ES-I3 (cell line): ENCODE measurements at regions not wholly inside any gene's neighbourhood (a gene's known extent, or its start where the extent isn't known, plus 50 kb on each side); places are given as distances from the start of the nearest gene placed in this dataset.
"Not testable (repeated sequence)": the region's sequence is repeated elsewhere in the genome, so short reads cannot be mapped to it uniquely, and the experiment has no call there.

Source experiments
- H3K36me3 ChIP-seq: 2 replicates; pipeline ENCODE4 v1.6.1; 2013; ENCODE audit warnings: mild to moderate bottlenecking, low read length, control low read depth, moderate library complexity; ENCODE audit not compliant: insufficient read depth
- H3K4me1 ChIP-seq: 2 replicates; pipeline ENCODE4 v1.6.1; 2013; ENCODE audit warnings: mild to moderate bottlenecking, control low read depth, low read length; ENCODE audit not compliant: insufficient read depth
- H3K9ac ChIP-seq: 2 replicates; pipeline ENCODE4 v1.6.1; 2013; ENCODE audit warnings: low read depth, mild to moderate bottlenecking, low read length, moderate library complexity
- H3K9me3 ChIP-seq: 2 replicates; pipeline ENCODE4 v1.6.1; 2013; ENCODE audit warnings: mild to moderate bottlenecking, low read length, moderate library complexity; ENCODE audit not compliant: control insufficient read depth, insufficient read depth

DNA sequence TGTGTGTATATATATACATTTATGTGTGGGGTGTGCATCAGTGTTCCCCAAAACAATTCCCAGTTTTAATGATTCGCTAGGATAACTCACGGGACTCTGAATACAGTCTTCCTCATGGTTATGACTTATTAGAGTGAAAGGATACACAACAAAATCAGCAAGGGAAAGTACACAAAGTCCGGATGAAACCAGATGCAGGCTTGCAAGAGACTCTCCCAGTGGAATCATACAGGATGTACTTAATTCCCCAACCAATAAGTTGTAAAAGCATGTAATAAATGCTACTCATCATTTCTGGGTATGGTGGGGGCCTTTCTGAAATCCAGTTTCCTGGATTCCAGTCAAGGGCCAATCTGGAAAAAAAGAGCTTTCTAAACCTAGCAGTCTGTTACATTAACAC lies 654.1 kb upstream of the SYT4 start:
- Histone ChIP-seq H3K36me3 (no peaks in the 10 kb centered on the region), H3K9ac (no peak overlapping the region), H3K9me3 (no peaks in the 10 kb centered on the region), H3K4me1 (no peaks in the 10 kb centered on the region)

DNA sequence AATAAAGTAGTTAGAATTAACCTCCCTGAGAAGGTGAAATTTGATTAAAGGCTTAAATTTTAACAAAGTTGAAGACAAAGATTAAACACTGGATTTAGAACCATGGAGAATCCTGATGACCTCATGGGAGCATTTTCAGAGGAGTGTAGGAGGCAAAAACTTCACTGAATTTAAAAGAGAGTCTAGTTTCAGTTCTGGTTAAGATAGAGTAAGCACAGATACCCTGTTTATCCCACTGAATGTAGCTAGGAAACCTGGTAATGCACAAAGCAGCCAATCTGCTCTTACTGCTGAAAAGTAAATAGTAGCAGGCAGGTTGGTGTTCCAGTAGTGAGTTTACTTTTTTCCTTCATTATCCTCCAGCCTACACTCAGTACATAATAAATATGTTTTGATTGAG lies 654.9 kb upstream of the SYT4 start:
- Histone ChIP-seq H3K9ac (no peak overlapping the region), H3K4me1 (no peaks in the 10 kb centered on the region), H3K9me3 (no peaks in the 10 kb centered on the region), H3K36me3 (no peaks in the 10 kb centered on the region)

DNA sequence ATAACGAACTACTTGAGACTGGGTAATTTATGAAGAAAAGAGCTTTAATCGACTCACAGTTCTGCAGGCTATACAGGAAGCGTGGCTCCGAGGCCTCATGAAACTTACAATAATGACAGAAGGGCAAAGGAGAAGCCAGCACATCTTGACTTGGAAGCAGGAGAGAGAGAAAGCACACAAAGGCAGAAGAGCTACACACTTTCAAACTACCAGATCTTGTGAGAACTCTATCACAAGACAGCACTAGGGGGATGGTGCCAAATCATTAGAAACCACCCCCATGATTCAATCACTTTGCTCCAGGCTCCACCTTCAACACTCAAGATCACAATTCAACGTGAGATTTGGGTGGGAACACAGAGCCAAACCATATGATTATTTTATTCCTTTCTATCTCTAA lies 655.9 kb upstream of the SYT4 start:
- Histone ChIP-seq H3K4me1 (no peaks in the 10 kb centered on the region), H3K36me3 (no peaks in the 10 kb centered on the region), H3K9ac (no peak overlapping the region), H3K9me3 (no peaks in the 10 kb centered on the region)

DNA sequence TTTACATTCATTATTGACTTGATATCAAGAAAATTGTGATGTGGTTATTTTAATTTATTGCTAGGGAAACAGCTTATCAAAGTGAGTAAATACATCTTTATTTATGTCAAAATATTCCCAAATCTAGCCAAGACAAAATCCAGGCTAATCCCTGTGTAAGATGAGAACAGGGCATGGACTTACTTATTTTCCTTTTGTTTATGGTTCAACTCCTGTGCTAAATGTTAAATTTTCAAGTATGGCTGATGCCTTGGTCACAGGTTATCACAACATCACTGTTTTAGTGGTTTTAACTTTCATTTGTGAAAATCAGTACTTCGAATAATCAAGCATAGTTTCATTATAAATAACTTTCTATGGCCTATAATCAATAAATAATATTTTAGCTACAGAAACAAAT lies 657.0 kb upstream of the SYT4 start:
- no peaks in the 10 kb centered on the region for H3K9me3 ChIP-seq
- no peaks in the 10 kb centered on the region for H3K4me1 ChIP-seq
- no peak overlapping the region for H3K9ac ChIP-seq
- H3K36me3 ChIP-seq: no peaks in the 10 kb centered on the region

DNA sequence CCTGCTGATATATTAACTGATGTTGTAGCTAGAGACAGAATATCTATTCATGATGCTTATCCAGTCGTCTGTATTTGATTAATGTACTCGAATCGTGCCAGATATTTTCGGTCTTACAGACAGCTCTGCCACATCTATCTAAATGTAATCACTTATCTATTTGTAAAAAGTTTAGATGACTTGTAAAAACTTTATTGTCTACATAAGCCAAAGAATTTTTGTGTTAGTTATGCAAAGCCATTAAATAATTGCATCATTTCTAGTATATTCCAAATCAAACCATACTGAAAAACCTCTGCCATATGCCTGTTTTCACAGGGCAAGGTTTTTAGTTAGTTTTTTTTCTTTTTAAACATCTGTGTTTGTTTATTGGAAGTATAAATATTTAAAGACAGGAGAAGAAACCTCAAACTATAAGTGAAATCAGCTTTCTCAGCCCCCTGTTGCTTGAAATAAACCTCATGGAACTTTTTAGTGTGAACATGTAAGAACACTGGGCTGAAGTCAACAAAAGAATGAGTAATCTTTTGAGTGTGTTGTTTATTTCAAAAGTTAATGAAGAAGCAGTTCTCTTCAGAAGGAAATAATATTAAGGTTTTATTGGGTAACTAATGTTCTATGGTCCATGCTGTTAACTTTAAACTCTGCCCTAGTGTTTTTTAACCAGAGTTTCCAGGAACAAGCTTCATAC lies 657.6 kb upstream of the SYT4 start:
- Histone ChIP-seq H3K36me3 (no peaks in the 10 kb centered on the region), H3K4me1 (no peaks in the 10 kb centered on the region), H3K9me3 (no peaks in the 10 kb centered on the region), H3K9ac (no peak overlapping the region)

DNA sequence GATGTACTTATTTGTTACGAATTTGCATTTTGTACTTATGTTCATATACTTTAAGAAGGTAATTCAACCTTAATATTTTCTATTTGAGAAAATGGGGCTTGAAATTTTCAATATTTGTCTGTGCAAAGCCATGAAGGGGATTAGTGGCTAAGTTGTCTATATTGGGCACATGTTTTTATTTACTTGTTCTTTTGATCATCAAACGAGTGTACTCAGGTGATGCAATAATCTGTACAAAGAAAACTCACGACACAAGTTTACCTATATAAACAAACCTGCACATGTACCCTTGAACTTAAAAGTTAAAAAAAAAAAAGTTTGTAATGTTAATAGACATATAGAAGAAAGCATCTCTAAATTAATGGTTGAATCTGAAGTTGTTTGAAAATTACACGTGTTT lies 658.9 kb upstream of the SYT4 start:
- Histone ChIP-seq H3K36me3 (no peaks in the 10 kb centered on the region), H3K9me3 (no peaks in the 10 kb centered on the region), H3K4me1 (no peaks in the 10 kb centered on the region), H3K9ac (no peak overlapping the region)

DNA sequence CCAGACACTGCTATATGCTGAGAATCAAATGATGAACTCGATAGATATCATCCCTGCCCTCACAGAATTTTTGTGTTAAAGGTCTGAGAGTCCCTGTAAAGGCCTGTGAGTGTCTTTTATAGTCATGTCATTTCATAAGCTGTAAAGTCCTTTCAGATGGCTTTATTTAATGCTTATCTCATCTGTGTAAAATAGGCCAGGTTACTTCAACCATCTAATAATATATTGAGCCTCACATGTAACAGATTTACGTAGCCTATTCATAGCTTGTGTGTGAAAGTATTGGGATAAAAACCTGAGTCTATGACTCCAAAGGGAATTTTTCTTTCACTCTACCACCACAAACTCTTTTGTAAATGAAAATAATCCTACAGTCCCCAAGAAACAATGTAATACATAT lies 672.0 kb upstream of the SYT4 start:
- Histone ChIP-seq H3K36me3 (no peaks in the 10 kb centered on the region; the same call in none of the 2 replicates), H3K4me1 (no peaks in the 10 kb centered on the region), H3K9ac (no peak overlapping the region), H3K9me3 (peaks cover 6% of the 10 kb centered on the region; the same call in 1 of the 2 replicates)

DNA sequence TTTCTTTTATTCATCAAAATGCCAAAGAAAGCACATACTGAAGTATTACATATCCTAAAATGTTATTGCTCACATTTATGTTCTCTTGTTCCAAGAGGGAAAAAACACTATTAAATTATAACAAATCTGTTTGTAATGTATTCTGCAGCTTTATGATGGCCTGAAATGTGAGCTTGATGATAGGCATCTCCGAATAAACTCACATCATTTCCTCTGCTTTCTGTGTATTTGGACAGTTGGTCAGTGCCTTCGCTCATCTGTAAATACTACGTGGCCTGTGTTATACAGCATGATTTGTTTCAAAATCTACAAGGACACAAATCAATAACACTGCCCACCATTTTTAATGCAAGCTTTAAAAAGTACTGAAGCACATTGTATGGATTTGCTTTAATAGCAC lies 672.8 kb upstream of the SYT4 start:
- no peak overlapping the region for H3K9ac ChIP-seq
- no peaks in the 10 kb centered on the region; the same call in none of the 2 replicates for H3K36me3 ChIP-seq
- peaks cover 6% of the 10 kb centered on the region; the same call in 1 of the 2 replicates for H3K9me3 ChIP-seq
- no peaks in the 10 kb centered on the region for H3K4me1 ChIP-seq

DNA sequence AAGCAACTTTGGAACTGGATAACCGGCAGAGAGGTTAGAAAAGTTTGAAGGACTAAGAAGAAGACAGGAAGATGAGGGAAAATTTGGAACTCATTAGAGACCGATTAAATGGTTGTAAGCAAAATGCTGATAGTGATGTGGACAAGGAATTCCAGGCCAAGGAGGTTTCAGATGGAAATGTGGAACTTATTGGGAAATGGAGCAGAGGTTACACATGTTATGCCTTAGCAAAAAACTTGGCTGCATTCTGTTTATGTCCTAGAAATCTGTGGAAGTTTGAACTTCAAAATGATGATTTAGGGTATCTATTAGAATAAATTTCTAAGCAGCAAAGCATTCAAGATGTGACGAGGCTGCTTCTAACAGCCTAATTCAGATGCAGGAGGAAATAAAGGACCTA lies 675.1 kb upstream of the SYT4 start:
- Histone ChIP-seq H3K9me3 (peaks cover 6% of the 10 kb centered on the region; the same call in 1 of the 2 replicates), H3K9ac (no peak overlapping the region), H3K4me1 (no peaks in the 10 kb centered on the region; the same call in 1 of the 2 replicates), H3K36me3 (no peaks in the 10 kb centered on the region; the same call in none of the 2 replicates)

DNA sequence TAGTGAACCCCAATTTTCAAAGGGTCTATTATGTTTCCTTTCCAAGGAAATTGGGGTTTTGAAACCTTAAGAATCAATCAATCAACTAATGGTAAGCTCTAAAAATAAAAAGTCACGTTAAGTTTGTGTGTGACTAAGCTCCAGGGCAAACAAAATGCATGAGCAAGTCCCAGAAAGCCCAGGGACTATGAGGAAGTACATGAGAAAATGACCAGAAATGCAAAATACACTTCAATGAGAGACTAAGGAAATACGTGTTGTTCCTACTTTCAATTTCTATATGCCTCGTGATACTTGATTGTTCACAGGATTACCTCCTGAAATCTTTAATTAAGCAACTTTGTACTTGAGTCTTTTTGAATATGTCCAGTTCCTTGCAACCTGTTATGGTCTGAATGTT lies 684.4 kb upstream of the SYT4 start:
- H3K4me1 ChIP-seq: no peaks in the 10 kb centered on the region; the same call in 1 of the 2 replicates
- no peaks in the 10 kb centered on the region for H3K9me3 ChIP-seq
- no peaks in the 10 kb centered on the region for H3K36me3 ChIP-seq
- H3K9ac ChIP-seq: no peak overlapping the region

DNA sequence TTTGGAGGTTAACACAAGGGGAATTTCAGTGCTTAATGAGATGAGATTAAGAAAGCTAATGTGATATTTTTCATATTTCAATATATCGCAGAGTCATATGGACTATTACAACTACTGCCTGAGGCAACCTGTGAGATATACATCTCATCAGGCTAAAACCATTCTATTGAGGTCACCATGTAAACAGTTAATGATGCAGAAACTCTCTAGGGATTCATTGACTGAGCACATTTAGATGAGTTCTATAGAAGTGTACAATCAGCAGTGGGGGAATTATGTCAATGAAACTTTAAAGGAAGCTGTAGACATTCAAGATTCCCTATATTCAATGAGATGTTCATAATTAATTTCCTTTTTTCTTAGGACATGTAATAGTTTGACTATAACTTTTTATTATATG lies 687.4 kb upstream of the SYT4 start:
- no peaks in the 10 kb centered on the region for H3K4me1 ChIP-seq
- H3K9me3 ChIP-seq: no peaks in the 10 kb centered on the region
- H3K9ac ChIP-seq: no peak overlapping the region
- no peaks in the 10 kb centered on the region for H3K36me3 ChIP-seq

DNA sequence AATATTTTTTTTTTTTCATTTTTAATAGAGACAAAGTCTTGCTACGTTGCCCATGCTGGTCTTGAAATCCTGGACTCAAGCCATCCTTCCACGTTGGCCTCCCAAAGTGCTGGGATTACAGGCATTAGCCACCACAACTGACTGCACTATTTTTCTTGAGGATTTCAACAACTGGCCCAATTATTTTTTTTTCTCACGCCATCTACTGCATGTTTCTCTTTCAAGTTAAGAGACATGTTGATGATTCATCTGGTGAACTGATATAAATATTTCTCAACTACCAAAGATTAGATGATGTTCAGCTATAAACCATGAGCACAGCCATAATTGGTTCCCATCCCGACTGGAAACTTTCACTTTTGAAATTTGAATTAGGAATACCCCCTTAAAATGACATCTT lies 688.4 kb upstream of the SYT4 start:
- H3K4me1 ChIP-seq: no peaks in the 10 kb centered on the region
- no peaks in the 10 kb centered on the region for H3K9me3 ChIP-seq
- no peaks in the 10 kb centered on the region for H3K36me3 ChIP-seq
- no peak overlapping the region for H3K9ac ChIP-seq

DNA sequence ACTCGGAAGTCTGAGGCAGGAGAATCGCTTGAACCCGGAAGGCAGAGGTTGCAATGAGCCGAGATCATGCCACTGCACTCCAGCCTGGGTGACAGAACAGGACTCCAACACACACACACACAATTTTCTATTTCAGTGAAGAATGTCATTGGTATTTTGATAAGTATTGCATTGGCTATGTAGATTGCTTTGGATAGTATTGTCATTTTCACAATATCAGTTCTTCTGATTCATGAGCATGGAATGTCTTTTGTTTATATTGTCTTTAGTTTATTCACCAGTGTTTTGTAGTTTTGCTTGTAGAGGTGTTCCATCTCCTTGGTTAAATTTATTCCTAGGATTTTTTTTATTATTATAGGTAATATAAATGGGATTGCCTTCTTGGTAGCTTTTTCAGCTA lies 693.4 kb upstream of the SYT4 start:
- H3K4me1 ChIP-seq: no peaks in the 10 kb centered on the region
- H3K9ac ChIP-seq: no peak overlapping the region
- H3K36me3 ChIP-seq: no peaks in the 10 kb centered on the region
- no peaks in the 10 kb centered on the region for H3K9me3 ChIP-seq

DNA sequence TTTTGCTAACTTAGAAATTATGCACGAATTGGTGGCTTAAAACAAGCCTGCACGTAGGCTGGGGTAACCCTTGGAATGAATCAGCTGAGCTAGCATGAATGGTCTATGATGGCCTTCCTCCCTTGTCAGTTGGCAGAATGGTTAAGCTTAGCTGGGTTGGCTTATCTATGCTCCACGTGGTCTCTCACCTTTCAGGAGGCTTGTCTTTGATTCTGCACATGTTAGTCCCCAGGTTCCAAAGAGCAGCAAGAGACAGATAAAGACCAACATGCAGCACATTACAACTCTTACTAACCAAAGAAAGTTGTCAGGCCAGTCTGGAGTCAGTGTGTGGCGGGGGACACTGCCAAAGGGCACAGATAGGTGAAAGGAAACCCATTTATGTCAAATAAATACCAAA lies 700.9 kb upstream of the SYT4 start:
- Histone ChIP-seq H3K4me1 (no peaks in the 10 kb centered on the region), H3K9me3 (no peaks in the 10 kb centered on the region), H3K9ac (no peak overlapping the region), H3K36me3 (no peaks in the 10 kb centered on the region)

DNA sequence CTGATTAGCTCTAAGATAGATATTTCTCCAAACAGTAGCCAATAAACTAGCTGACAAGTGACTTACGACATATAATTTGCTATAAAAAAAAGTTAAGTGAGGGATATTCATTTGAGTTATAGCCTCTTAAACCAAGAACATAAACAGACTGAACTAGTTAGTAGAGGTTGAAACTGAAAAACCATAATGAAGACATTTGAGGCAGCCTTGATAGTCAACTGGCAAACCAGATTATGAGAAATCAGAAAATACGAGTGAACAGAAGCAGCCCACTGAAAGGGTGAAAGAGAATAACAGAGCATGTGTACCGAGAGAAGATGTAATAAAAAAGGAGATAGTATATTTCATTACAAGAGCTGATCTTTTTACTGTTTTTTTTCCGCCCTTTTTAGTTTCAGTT lies 698.1 kb upstream of the SETBP1 start:
- peaks cover 3% of the 10 kb centered on the region; the same call in 1 of the 2 replicates for H3K9me3 ChIP-seq
- H3K4me1 ChIP-seq: no peaks in the 10 kb centered on the region
- H3K36me3 ChIP-seq: no peaks in the 10 kb centered on the region
- H3K9ac ChIP-seq: no peak overlapping the region

DNA sequence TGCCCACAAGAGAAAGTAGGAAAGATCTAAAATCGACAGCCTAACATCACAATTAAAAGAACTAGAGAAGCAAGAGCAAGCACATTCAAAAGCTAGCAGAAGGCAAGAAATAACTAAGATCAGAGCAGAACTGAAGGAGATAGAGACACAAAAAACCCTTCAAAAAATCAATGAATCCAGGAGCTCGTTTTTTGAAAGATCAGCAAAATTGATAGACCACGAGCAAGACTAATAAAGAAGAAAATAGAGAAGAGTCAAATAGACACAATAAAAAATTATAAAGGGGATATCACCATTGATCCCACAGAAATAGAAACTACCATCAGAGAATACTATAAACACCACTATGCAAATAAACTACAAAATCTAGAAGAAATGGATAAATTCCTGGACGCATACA lies 693.6 kb upstream of the SETBP1 start:
- not testable (repeated sequence) for H3K4me1 ChIP-seq, H3K36me3 ChIP-seq, H3K9ac ChIP-seq, H3K9me3 ChIP-seq
